ENCODE measurements at regions not wholly inside any gene's neighbourhood (a gene's known extent, or its start where the extent isn't known, plus 50 kb on each side); places are given as distances from the start of the nearest gene placed in this dataset.

DNA sequence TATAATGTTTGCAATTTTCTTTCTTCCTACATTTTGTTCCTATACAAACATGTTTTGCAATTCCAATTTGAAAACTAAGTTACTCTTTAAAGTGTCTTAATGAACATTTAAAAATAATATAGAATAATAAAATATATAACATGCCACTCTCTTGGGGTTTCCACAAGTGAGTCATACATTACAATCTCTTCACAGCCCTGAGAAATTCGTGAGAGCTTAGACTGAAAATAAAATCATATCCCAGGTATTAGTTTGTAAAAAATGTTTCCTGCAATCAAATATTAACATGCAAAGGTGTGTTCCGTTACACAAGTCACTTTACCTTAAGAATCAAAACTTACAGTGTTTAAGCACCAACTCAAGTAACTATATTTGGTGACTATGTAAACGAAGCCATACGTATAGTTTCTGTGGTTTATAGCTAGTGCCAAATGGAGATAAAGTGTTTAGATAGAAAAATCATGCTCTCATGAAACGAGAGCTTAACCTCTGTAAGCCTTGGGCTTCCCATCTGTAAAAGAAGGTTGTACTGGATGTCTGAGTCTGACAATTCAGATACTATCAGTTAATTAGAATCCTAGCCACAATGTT lies 253.6 kb upstream of the ANO3 start:
- DNase-seq (ENCODE audit: low read depth in 2 of 3, low spot score in 2 of 3) = no peak

DNA sequence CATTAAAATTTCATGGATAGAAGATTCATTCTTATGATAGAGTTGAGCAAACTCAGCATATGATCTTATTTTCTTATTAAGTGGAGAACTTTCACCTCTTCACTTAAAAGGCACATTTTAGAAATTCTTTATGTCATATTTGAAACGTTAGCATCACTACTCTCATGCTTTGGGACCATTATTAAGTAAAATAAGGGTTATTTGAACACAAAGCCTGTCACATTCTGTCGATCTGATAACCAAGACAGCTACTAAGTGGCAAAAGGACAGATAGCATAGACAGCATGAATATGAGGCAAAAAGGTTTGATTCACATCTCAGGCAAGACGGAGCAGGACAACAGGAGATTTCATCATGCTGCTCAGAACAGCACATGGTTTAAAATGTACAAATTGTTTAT lies 247.6 kb upstream of the ANO3 start:
- DNase-seq (ENCODE audit: low read depth in 2 of 3, low spot score in 2 of 3) = no peak

DNA sequence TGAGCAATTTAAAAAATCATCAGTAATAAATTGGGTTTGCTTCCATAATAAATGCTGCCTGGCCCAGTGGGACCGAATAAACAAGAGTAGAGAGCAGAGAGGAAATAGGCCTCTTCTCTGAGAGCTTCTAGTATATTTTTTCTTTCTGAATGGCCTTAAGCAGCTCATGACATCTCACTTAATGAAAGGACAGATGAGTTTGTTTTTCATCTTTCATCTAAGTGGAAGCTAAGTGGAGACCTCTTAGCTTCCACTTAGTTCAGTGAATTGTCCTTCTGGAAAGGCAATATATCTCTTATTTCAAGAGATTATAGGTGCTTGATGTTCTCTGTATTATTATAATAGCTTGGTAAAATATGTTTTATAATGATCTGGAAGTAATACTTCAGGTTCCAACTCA lies 245.9 kb upstream of the ANO3 start:
- DNase-seq (ENCODE audit: low read depth in 2 of 3, low spot score in 2 of 3) = no peak

DNA sequence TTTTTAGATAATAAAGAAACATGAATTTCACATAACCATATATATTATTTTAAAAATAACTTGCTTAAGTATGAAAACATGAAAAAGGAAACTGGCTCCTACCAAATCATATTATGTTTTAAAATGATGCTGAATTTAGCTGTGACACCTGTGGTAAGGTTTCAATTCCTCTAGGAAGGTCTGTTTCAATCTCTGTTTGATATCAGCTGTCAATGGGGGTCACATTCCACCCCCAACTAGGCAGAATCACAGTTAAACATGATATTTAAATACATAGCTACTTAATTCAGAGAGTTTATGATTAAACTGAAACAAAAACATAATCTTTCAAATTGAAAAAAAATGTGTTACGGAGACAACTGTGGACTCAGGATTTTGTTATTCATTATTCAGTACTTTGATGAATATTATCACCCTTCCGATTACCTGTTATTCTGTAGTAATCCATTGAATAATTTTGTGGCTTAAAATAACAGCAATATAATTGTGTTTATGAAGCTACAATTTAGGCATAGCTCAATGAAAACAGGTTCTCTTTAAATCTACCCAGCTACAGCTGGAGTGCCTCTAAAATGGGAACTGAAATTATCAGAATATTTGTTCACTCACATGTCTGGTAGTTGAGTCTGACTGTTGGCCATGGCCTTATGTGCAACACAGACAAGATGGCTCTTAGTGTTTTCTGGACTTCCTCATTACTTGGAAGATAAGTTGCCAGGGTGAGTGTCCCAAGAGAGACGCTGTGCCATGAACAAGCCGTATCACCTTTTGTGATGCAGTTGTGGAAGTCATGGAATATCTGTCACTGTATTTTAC lies 244.6 kb upstream of the ANO3 start:
- DNase-seq (ENCODE audit: low read depth in 2 of 3, low spot score in 2 of 3) = no peak

DNA sequence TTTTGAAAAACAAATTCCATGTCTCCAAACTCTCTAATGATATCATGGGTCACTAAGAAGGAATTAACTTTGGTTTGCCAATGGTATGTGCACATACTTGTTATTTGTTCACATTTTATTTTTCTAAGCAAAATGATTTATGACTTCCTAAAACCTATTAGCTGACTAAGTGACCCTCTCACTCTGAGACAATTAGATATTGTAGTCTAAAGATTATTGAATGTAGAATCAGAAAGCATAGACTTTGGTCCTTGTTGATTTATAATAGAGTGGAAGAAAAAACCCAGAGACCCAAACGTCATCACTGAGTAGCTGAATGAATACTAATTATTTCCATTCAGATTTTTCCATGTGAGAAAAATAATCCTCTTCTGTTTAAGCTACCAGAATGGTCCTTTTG lies 243.5 kb upstream of the ANO3 start:
- no peak for DNase-seq (ENCODE audit: low read depth in 2 of 3, low spot score in 2 of 3)

DNA sequence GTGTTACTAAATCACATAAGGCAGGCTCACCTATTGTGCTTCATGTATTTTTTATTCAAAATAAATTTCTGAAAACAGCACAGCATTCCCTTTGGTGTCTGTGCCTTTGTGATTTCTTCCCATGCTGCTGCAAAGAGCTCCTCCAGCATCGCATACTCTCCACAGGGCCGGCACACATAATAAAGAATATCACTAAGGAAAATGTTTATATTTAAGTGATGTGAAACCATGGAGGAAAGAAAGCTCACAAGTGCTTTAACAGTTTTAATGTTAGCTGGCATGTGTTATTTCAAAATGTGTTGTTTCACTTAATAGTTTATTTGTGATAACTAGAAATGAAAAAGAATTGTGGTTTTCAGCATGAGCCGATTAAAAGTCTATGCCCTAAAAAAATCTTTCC lies 241.3 kb upstream of the ANO3 start:
- no peak for DNase-seq (ENCODE audit: low read depth in 2 of 3, low spot score in 2 of 3)

DNA sequence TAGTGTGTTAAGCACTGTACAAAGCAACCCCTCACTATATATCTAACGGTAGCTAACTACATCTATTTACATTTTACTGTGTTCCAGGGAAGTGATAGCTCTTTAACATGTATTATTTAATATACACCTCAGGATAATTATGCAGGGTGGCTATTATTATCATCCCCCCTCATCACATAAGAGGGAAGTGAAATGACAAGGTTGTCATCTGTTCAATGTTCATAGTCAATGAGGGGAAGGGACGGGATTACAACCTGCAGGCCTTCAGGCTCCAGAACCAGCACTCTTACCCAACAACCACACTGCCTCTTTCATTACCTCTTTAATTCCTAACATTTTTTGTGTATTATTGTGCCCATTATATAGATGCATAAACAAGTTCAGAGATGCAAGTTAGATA lies 238.7 kb upstream of the ANO3 start:
- no peak for DNase-seq (ENCODE audit: low read depth in 2 of 3, low spot score in 2 of 3)

DNA sequence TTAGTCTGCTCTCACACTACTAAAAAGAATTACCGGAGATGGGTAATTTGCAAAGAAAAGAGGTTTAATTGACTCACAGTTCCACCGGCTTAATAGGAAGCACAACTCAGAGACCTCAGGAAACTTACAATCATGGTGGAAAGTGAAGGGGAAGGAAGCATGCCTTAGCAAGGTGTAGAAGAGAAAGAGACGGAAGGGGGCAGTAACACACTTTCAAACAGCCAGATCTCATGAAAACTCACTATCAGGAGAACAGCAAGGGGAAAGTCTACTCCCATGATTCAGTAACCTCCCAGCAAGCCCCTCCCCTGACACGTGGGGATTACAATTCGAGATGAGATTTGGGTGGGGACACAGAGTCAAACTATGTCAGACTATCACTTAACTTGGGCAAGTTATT lies 236.6 kb upstream of the ANO3 start:
- no peak for DNase-seq (ENCODE audit: low read depth in 2 of 3, low spot score in 2 of 3)

DNA sequence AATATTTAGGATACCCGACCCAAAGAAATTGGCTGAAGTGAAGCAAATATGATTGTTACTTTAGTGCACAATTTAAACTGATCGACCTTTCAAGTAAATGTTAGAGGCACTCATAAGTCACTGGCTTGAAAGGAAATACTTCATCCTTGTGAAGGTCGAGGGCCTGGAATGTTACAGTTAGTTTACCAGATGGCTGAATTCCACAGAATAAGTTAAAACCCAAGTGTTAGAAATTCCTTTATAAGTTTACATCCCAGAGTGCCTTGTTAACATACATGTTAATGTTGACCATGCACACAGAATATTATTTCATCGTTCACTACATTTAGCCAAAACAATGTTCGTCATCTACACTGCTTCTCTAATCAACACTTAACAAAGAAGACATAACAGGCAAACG lies 235.5 kb upstream of the ANO3 start:
- DNase-seq (ENCODE audit: low read depth in 2 of 3, low spot score in 2 of 3) = no peak

DNA sequence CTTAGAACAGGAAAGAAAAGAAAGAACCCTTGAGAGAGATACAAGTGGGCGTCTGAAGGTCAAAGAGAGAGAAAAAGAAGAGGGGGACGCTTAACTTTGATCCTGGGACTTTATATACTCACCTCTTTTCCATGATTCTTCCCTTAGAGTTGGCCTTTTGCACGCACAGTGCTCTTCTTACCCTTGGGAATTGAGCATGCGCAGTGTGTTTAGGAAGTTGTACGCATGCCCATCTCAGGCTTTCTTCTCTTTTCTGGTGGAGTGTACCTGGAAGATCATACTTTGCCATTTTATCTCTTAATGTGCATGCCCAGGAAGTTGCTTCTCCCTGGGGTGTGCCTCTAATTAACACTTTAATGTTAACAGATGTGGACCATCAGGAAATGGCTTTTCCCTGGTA lies 229.6 kb upstream of the ANO3 start:
- DNase-seq (ENCODE audit: low read depth in 2 of 3, low spot score in 2 of 3) = no peak

DNA sequence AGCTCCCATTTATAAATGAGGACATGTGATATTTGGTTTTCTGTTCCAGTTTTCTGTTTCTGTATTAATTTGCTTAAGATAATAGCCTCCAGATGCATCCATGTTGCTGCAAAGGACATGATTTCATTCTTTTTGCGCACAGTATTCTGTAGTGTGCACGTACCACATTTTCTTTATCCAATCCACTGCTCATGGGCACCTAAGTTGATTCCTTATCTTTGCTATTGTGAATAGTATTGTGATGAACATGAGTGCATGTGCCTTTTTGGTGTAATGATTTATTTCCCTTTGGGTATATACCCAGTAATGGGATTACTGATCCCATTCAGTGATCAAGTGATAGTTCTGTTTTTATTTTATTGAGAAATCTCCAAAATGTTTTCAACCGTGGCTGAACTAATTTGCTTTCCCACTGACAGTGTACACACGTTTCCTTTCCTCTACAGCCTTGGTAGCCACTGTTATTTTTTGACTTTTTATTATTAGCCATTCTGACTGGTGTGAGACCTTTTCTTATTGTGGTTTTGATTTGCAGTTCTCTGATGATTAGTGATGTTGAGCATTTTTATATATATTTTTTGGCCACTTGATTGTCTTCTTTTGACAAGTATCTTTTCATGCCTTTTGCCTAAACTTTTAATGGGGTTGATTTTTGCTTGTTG lies 226.0 kb upstream of the ANO3 start:
- DNase-seq (ENCODE audit: low read depth in 2 of 3, low spot score in 2 of 3) = no peak

DNA sequence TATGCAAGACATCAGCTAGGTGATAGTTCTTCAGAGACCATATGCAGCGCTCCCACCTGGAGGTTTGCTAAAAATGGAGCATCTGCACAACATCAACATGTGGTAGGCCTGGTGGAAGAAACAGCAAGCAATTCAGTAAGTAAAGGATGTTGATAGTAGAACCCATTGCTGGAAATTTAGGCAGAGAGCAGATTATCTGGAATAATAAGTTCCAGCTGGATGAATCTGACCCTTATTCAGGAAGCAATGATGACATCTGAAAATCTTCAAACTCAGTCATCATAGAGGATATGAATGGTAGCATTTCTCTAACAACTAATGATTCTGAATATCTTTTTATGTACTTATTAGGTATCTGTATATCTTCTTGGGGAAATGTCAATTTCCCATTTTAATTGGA lies 225.2 kb upstream of the ANO3 start:
- DNase-seq (ENCODE audit: low read depth in 2 of 3, low spot score in 2 of 3) = no peak

DNA sequence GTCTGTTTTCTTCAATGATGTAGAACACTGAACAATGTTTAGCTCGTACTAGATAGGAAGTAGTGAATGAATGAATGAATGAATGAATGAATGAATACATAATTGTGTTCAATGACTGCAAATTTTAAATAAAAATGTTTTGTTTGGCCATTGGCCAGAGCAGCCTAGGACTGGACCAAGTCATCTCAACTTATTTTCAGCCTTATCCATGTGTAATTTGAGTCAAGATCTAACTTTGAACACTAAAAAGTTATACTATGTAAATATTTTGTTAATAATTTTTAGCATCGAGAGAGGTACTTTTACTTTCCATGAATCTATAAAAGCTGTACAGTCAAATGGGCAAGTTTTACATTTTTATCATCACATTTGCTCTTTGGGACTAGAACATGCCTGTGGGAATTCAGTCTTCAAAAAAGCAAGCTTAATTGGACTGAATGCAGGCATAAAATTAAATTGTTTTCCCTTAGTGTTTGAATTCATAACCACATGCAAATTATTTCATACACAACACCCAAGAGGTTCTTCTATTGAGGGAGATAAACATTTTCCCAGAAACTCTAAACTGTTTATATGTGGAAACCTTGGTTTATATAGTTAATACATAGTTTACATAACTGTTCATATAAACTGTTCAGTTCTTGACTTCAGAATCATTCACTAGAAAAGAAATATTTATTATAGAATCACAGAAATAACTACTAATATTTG lies 222.1 kb upstream of the ANO3 start:
- DNase-seq (ENCODE audit: low read depth in 2 of 3, low spot score in 2 of 3) = no peak

DNA sequence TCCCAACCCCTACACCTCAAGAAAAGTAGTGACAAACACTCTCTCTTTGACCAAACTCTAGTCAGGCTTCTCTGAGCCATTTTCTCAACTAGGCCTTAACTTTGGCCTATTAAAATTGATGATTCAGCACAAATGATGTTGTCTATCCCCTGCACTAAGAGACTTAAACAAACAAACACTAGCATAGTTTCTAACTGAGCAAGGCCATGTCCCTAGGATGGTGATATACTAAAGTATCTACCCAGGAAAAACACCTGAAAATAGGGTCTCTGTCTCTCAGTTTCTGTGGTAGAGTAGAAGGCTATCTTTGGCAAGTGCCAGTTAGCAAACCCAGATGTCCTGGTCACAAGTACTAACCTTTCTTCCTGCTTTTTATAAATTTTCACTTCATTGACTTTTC lies 219.7 kb upstream of the ANO3 start:
- DNase-seq (ENCODE audit: low read depth in 2 of 3, low spot score in 2 of 3) = no peak

DNA sequence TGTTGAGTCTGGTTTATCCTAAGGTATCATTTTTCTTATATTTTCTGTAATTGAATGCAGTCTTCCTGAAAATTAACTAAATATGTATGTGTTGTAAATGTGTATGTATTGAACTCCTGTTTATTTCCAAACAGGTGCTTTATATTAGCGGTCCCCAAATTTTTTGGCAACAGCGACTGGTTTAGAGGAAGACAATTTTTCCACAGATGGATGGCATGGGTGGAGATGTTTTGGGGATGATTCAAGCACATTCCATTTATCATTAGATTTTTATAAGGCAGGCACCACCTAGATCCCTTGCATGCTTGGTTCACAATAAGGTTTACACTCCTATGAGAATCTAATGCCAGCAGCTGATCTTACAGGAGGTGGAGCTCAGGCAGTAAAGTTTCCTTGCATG lies 210.5 kb upstream of the ANO3 start:
- DNase-seq (ENCODE audit: low read depth in 2 of 3, low spot score in 2 of 3) = no peak

DNA sequence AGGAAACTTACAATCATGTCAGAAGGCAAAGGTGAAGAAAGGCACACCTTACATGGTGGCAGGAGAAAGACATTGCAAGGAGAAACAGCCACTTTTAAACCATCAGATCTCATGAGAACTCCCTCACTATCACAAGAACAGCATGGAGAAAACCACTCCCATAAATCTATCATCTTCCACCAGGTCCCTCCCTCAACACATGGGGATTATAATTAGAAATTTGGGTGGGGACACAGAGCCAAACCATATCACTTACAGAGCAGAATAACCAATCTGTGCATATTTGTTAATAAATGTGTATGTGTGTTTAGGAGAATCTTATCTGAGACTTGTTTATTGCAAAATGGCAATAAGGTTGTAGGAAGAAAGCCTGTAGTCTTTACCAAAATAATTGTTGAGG lies 205.2 kb upstream of the ANO3 start:
- no peak for DNase-seq (ENCODE audit: low read depth in 2 of 3, low spot score in 2 of 3)

DNA sequence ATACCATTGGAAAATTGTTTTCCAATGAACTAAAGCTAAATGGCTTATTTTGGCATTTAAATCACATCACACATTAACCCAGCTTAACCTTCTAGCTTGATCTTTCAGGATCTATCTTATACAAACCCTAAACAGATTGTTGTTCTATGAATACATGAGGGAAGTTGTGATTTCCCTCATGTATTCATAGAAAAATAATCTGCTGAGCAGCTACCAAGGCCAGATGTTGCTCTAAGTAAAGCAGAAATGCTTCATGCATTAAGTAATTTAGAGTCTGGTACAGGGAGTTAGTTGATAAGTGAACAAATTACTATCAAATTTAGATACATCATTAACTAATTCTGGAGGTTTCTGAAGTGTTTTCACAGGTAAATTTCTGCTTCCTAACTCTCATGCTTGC lies 204.6 kb upstream of the ANO3 start:
- DNase-seq (ENCODE audit: low read depth in 2 of 3, low spot score in 2 of 3) = no peak

DNA sequence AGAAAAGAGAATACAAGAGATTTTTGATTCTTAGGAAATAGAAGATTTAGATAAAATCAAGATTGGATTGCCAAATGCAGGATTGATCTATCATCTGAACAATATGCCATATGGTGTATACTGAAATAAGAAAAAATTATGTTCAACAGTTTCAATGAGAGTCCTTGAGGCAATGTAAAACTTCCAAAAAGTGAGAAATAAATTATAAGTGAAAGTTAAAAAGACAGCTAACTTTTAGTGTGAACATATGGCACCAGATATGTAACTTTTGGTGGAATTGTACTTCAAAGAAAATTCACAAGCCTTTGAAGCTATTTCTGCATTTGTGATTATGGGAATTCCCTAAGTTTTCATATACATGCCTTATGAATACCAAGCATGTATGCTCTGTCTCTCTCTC lies 200.5 kb upstream of the ANO3 start:
- no peak for DNase-seq (ENCODE audit: low read depth in 2 of 3, low spot score in 2 of 3)

DNA sequence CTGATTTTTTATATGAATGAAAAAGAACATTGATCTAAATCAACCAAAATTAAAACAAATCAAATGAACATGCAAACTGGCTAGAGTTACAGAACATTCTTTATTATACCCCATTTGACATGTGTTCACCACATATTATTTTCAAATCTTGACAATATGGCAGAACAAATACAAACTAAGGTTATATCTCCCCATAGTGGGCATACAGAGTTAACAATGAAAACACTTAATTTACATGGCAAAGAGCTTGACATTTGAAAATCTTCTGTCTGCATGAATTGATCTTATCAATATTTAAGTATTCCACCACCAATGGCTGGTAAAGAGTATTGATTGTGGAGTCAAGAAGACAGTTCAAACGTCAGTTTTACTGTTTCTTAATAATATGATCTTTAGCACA lies 197.9 kb upstream of the ANO3 start:
- no peak for DNase-seq (ENCODE audit: low read depth in 2 of 3, low spot score in 2 of 3)

DNA sequence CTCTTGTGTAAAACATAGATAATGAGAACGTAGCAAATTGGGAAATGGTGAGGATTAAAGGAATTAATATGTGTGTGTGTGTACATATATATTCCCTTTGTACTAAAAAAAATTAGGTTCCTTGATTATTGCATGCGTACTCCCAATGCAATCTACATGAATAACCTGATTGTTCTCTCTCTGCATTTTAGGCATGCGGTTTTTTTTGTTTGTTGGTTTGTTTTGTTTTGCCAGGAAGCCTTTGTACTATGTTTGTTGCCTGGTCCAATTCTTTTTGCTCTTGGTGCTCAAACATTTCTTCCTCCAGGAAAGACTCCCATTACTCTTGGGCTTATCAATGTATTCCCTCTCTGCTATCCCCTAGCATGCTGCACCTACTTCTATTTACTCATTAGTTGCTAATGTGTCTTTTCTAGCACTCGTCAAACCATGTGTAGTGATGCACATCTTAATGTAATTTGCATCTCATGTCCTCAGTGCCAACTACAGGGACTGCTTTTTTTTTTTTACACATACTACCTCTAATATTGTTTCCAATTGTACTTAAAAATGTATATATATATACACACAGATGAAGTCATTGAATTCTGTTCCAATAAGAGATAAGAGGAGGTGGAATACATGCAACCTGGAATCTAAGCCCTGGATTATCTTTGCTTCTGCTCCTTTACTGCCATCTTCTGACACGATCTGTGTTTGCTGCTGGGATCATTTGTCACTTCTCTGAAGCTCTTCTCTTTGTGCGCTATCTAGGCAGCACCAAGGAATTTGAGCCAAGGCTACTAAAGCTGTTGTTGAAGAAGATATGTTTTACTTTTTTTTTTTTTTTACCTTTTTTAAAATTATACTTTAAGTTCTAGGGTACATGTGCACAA lies 197.2 kb upstream of the ANO3 start:
- DNase-seq (ENCODE audit: low read depth in 2 of 3, low spot score in 2 of 3) = no peak

DNA sequence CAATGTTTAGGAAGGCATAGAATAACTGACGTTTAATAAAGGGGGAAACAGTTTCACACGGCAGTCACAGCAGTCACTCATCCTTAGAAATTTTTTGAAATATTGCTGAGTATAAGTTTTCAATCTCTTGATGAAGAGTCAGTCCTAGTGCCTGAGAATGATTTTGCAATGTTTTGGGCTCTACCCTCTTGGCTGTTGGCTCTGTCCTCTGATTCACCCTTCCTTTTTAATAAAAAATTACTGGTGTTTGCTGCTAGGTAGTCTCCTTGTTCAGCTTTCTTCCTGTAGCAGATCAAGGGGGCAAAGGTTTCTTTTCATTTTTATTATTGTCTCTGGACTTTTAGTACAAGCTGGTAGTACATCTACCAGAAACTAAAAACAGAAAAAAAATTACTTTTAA lies 194.3 kb upstream of the ANO3 start:
- no peak for DNase-seq (ENCODE audit: low read depth in 2 of 3, low spot score in 2 of 3)
